Endodermal cell (in vitro differentiated cells): ENCODE measurements at regions not wholly inside any gene's neighbourhood (a gene's known extent, or its start where the extent isn't known, plus 50 kb on each side); places are given as distances from the start of the nearest gene placed in this dataset.

ENCODE experiments used
- DNase-seq: peaks from one replicate; pipeline ENCODE4 v3.0.0-alpha.2; 2017
- H3K27ac ChIP-seq: 2 replicates; pipeline ENCODE4 v1.5.1; 2013; ENCODE audit warnings: mild to moderate bottlenecking, low read depth, low read length, moderate library complexity
- H3K27me3 ChIP-seq: 2 replicates; pipeline ENCODE4 v1.6.1; 2013; ENCODE audit warnings: mild to moderate bottlenecking, low read length, moderate library complexity; ENCODE audit not compliant: insufficient read depth, control insufficient read depth, poor library complexity, severe bottlenecking
- H3K36me3 ChIP-seq: 2 replicates; pipeline ENCODE4 v1.7.0; 2013; ENCODE audit warnings: mild to moderate bottlenecking, low read length, moderate library complexity; ENCODE audit not compliant: control insufficient read depth, insufficient read depth
- H3K4me1 ChIP-seq: one replicate; pipeline ENCODE4 v1.7.0; 2013; ENCODE audit warnings: low read length; ENCODE audit not compliant: control insufficient read depth, insufficient read depth
- H3K4me3 ChIP-seq: 2 replicates; pipeline ENCODE4 v1.5.1; 2013; ENCODE audit warnings: mild to moderate bottlenecking, low read length, moderate library complexity
- H3K9ac ChIP-seq: 2 replicates; pipeline ENCODE4 v1.6.1; 2013; ENCODE audit warnings: mild to moderate bottlenecking, low read length, moderate library complexity; ENCODE audit not compliant: poor library complexity, severe bottlenecking; ENCODE audit errors: extremely low read depth
- H3K9me3 ChIP-seq: 2 replicates; pipeline ENCODE4 v1.6.1; 2013; ENCODE audit warnings: mild to moderate bottlenecking, low read length, moderate library complexity; ENCODE audit not compliant: control insufficient read depth
- H3K27ac Mint-ChIP-seq: 2 replicates; pipeline ENCODE4 v1.8.0; 2020; ENCODE audit warnings: mixed read lengths
- H3K27me3 Mint-ChIP-seq: 2 replicates; pipeline ENCODE4 v1.8.0; 2021; ENCODE audit warnings: mild to moderate bottlenecking, mixed read lengths; ENCODE audit not compliant: insufficient read depth
- H3K36me3 Mint-ChIP-seq: 2 replicates; pipeline ENCODE4 v1.8.0; 2020; ENCODE audit warnings: low read depth, mixed read lengths
- H3K4me1 Mint-ChIP-seq: 2 replicates; pipeline ENCODE4 v1.8.0; 2020; ENCODE audit warnings: mixed read lengths
- H3K4me3 Mint-ChIP-seq: 2 replicates; pipeline ENCODE4 v1.8.0; 2020; ENCODE audit warnings: mild to moderate bottlenecking, moderate library complexity, mixed read lengths
- H3K9me3 Mint-ChIP-seq: 2 replicates; pipeline ENCODE4 v1.8.0; 2020; ENCODE audit warnings: mild to moderate bottlenecking, mixed read lengths
- CTCF ChIP-seq: fragments of 200-600 bp; sonication (generic); conservative IDR thresholded peaks from 2 replicates; pipeline ENCODE4 v1.5.0; 2021; ENCODE audit warnings: antibody characterized with exemption, mild to moderate bottlenecking
- WGBS, 2 experiments: methylation state at CpG; one replicate each; pipeline versions ENCODE4 v1.1.5 to v1.1.7; 2013; ENCODE audit warnings: missing lambda C conversion rate in 2 of 2, mixed read lengths in 1 of 2; ENCODE audit not compliant: insufficient coverage in 1 of 2, insufficient read length in 1 of 2; 5-methylcytosine and 5-hydroxymethylcytosine counted together

GRCh38 chr5:23221831-23222230 is 285.6 kb upstream of the PRDM9 start:
- H3K9me3 ChIP-seq = no peaks in the 10 kb centered on the region
- no peak overlapping the region for H3K4me3 ChIP-seq
- WGBS, 2 experiments = 85% methylated on average over 2 of the region's 3 CpGs; no CpG with 5 or more reads in 1 of the 2 experiments
- Mint-ChIP-seq H3K27me3 (no peaks in the 10 kb centered on the region), H3K9me3 (no peaks in the 10 kb centered on the region), H3K4me1 (no peaks in the 10 kb centered on the region), H3K4me3 (no peak overlapping the region), H3K36me3 (no peaks in the 10 kb centered on the region), H3K27ac (no peak overlapping the region)
- H3K36me3 ChIP-seq = no peaks in the 10 kb centered on the region
- no peaks in the 10 kb centered on the region for H3K4me1 ChIP-seq
- H3K27ac ChIP-seq = no peak overlapping the region
- H3K27me3 ChIP-seq = no peaks in the 10 kb centered on the region
- TF ChIP-seq CTCF = no peak
- H3K9ac ChIP-seq = no peak overlapping the region
- DNase-seq = no peak

GRCh38 chr5:23217159-23217558 is 290.2 kb upstream of the PRDM9 start:
- no peaks in the 10 kb centered on the region for H3K36me3 Mint-ChIP-seq
- Histone ChIP-seq H3K4me1 (no peaks in the 10 kb centered on the region), H3K9ac (no peak overlapping the region), H3K4me3 (no peak overlapping the region), H3K9me3 (no peaks in the 10 kb centered on the region), H3K27me3 (no peaks in the 10 kb centered on the region), H3K27ac (no peak overlapping the region), H3K36me3 (no peaks in the 10 kb centered on the region)
- WGBS, 2 experiments = 94 to 100% methylated on average over 1 of the region's 1 CpG
- no peaks in the 10 kb centered on the region for H3K4me1 Mint-ChIP-seq
- no peak overlapping the region for H3K4me3 Mint-ChIP-seq
- no peaks in the 10 kb centered on the region for H3K9me3 Mint-ChIP-seq
- TF ChIP-seq CTCF = no peak
- no peaks in the 10 kb centered on the region for H3K27me3 Mint-ChIP-seq
- no peak overlapping the region for H3K27ac Mint-ChIP-seq
- no peak for DNase-seq

GRCh38 chr5:23216345-23216744 is 291.1 kb upstream of the PRDM9 start:
- TF ChIP-seq CTCF = no peak
- no peaks in the 10 kb centered on the region for H3K4me1 ChIP-seq
- no peak for DNase-seq
- Mint-ChIP-seq H3K4me3 (no peak overlapping the region), H3K4me1 (no peaks in the 10 kb centered on the region), H3K27ac (no peak overlapping the region), H3K36me3 (no peaks in the 10 kb centered on the region), H3K27me3 (no peaks in the 10 kb centered on the region), H3K9me3 (no peaks in the 10 kb centered on the region)
- H3K9ac ChIP-seq = no peak overlapping the region
- no peak overlapping the region for H3K4me3 ChIP-seq
- no peaks in the 10 kb centered on the region for H3K9me3 ChIP-seq
- no peaks in the 10 kb centered on the region for H3K27me3 ChIP-seq
- 91 to 94% methylated on average over 4 to 5 of the region's 5 CpGs for WGBS, 2 experiments
- H3K36me3 ChIP-seq = no peaks in the 10 kb centered on the region
- H3K27ac ChIP-seq = no peak overlapping the region
